Mesendoderm (in vitro differentiated cells): ENCODE measurements at regions not wholly inside any gene's neighbourhood (a gene's known extent, or its start where the extent isn't known, plus 50 kb on each side); places are given as distances from the start of the nearest gene placed in this dataset.

Experiments
- DNase-seq: peaks from one replicate; pipeline ENCODE4 v3.0.0; 2013
- H2AK5ac ChIP-seq: 2 replicates; pipeline ENCODE4 v1.6.1; 2013; ENCODE audit warnings: low read length, inconsistent platforms
- H2BK120ac ChIP-seq: 2 replicates; pipeline ENCODE4 v1.6.1; 2013; ENCODE audit warnings: low read depth, mild to moderate bottlenecking, low read length, moderate library complexity, mixed read lengths
- H2BK15ac ChIP-seq: replicated peaks from 2 replicates; pipeline ENCODE4 v1.6.1; 2013; ENCODE audit warnings: low read depth, mild to moderate bottlenecking, moderate library complexity
- H2BK5ac ChIP-seq: 2 replicates; pipeline ENCODE4 v1.6.1; 2013; ENCODE audit warnings: low read length, inconsistent platforms
- H3K18ac ChIP-seq: 2 replicates; pipeline ENCODE4 v1.6.1; 2013; ENCODE audit warnings: mild to moderate bottlenecking, low read length, mixed read lengths
- H3K23ac ChIP-seq: one replicate; pipeline ENCODE4 v1.6.1; 2013; ENCODE audit warnings: low read length
- H3K27ac ChIP-seq: 2 replicates; pipeline ENCODE4 v1.5.1; 2013; ENCODE audit warnings: low read depth, mild to moderate bottlenecking, inconsistent platforms, low read length, moderate library complexity
- H3K27me3 ChIP-seq: 2 replicates; pipeline ENCODE4 v1.6.1; 2013; ENCODE audit warnings: low read length, control low read depth, mild to moderate bottlenecking, inconsistent platforms; ENCODE audit not compliant: insufficient read depth, poor library complexity
- H3K36me3 ChIP-seq: 2 replicates; pipeline ENCODE4 v1.6.1; 2013; ENCODE audit warnings: low read length, inconsistent platforms; ENCODE audit not compliant: control insufficient read depth, insufficient read depth
- H3K4ac ChIP-seq: one replicate; pipeline ENCODE4 v1.6.1; 2013; ENCODE audit warnings: low read depth, mild to moderate bottlenecking, low read length, moderate library complexity
- H3K4me1 ChIP-seq: 2 replicates; pipeline ENCODE4 v1.6.1; 2013; ENCODE audit warnings: low read depth, low read length, inconsistent platforms; ENCODE audit not compliant: control insufficient read depth
- H3K4me2 ChIP-seq: 2 replicates; pipeline ENCODE4 v1.6.1; 2013; ENCODE audit warnings: low read length
- H3K4me3 ChIP-seq: 2 replicates; pipeline ENCODE4 v1.5.1; 2013; ENCODE audit warnings: mild to moderate bottlenecking, low read length
- H3K56ac ChIP-seq: one replicate; pipeline ENCODE4 v1.6.1; 2013; ENCODE audit warnings: low read length
- H3K79me1 ChIP-seq: 2 replicates; pipeline ENCODE4 v1.6.1; 2013; ENCODE audit warnings: low read length, inconsistent platforms
- H3K79me2 ChIP-seq: 2 replicates; pipeline ENCODE4 v1.6.1; 2013; ENCODE audit warnings: mild to moderate bottlenecking, low read length; ENCODE audit not compliant: control insufficient read depth, insufficient read depth
- H3K9ac ChIP-seq: 2 replicates; pipeline ENCODE4 v1.6.1; 2013; ENCODE audit warnings: low read length, inconsistent platforms
- H4K5ac ChIP-seq: one replicate; pipeline ENCODE4 v1.6.1; 2013; ENCODE audit warnings: low read length
- H4K8ac ChIP-seq: one replicate; pipeline ENCODE4 v1.6.1; 2013; ENCODE audit warnings: low read depth, mild to moderate bottlenecking, control low read depth, low read length, moderate library complexity
- WGBS: extraction: QIAGEN DNeasy Blood & Tissue Kit; methylation state at CpG from one replicate; pipeline ENCODE4 v1.1.7; 2013; ENCODE audit warnings: low lambda C conversion rate, missing lambda C conversion rate; ENCODE audit not compliant: insufficient coverage; ENCODE audit errors: extremely low coverage; 5-methylcytosine and 5-hydroxymethylcytosine counted together

DNA sequence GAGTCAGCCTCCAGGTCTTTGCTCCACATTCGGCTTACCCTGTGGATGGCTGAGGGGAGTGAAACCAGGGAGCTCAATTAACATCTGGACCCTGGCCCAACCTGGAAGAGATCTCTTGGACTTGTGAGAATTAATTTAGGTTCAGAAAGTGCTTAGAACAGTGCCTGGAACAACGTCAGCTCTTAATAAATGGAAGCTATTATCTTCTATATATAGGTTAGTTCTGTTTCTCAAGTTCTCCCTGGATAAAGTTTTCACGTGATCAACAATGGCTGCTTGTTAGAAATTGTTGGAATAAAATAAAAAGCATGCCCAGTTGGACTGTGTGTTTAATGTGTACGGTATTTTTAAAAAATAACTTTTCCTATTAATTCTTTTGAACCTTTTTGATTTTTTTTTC is 80.8 kb downstream of the TRIML1 start:
- H2BK5ac ChIP-seq: no peak overlapping the region
- H3K4me1 ChIP-seq: no peaks in the 10 kb centered on the region
- no peaks in the 10 kb centered on the region for H3K27me3 ChIP-seq
- H3K4me3 ChIP-seq: no peak overlapping the region
- no peaks in the 10 kb centered on the region for H3K36me3 ChIP-seq
- no peak overlapping the region for H3K27ac ChIP-seq
- H4K5ac ChIP-seq: no peak overlapping the region
- H3K79me1 ChIP-seq: no peaks in the 10 kb centered on the region
- H3K56ac ChIP-seq: no peak overlapping the region
- H2BK15ac ChIP-seq: no peak overlapping the region
- no peak overlapping the region for H3K4ac ChIP-seq
- H3K79me2 ChIP-seq: no peaks in the 10 kb centered on the region
- H2BK120ac ChIP-seq: no peak overlapping the region
- WGBS: no CpG with 5 or more reads among the region's 4 CpGs
- H3K4me2 ChIP-seq: no peak overlapping the region
- H2AK5ac ChIP-seq: no peak overlapping the region
- no peak overlapping the region for H3K18ac ChIP-seq
- no peak overlapping the region for H3K23ac ChIP-seq
- H3K9ac ChIP-seq: no peak overlapping the region
- H4K8ac ChIP-seq: no peak overlapping the region
- DNase-seq: no peak

GRCh38 chr4:188221090-188221489 is 81.8 kb downstream of the TRIML1 start:
- no CpG with 5 or more reads among the region's 2 CpGs for WGBS

GRCh38 chr4:188228279-188228678 is 89.0 kb downstream of the TRIML1 start:
- no peak for DNase-seq
- Histone ChIP-seq H2BK5ac (no peak overlapping the region), H3K79me1 (no peaks in the 10 kb centered on the region), H3K23ac (no peak overlapping the region), H3K18ac (no peak overlapping the region), H4K8ac (no peak overlapping the region), H4K5ac (no peak overlapping the region), H2BK120ac (no peak overlapping the region), H3K27ac (no peak overlapping the region), H3K79me2 (no peaks in the 10 kb centered on the region), H3K9ac (no peak overlapping the region), H2BK15ac (no peak overlapping the region), H3K27me3 (no peaks in the 10 kb centered on the region), H3K4me2 (no peak overlapping the region), H3K4ac (no peak overlapping the region), H3K56ac (no peak overlapping the region), H3K4me3 (no peak overlapping the region), H2AK5ac (no peak overlapping the region), H3K36me3 (no peaks in the 10 kb centered on the region), H3K4me1 (no peaks in the 10 kb centered on the region)
- WGBS: no CpG with 5 or more reads among the region's 1 CpG

More at GRCh38 chr4:188221090-188221489, 81.8 kb downstream of the TRIML1 start:
- H3K18ac ChIP-seq: no peak overlapping the region
- H4K8ac ChIP-seq: no peak overlapping the region
- DNase-seq: no peak
- H3K4me3 ChIP-seq: no peak overlapping the region
- no peak overlapping the region for H2BK15ac ChIP-seq
- H3K4me1 ChIP-seq: no peaks in the 10 kb centered on the region
- H3K9ac ChIP-seq: no peak overlapping the region
- no peak overlapping the region for H2AK5ac ChIP-seq
- no peak overlapping the region for H2BK120ac ChIP-seq
- H3K4ac ChIP-seq: no peak overlapping the region
- no peak overlapping the region for H4K5ac ChIP-seq
- H3K4me2 ChIP-seq: no peak overlapping the region
- H3K79me2 ChIP-seq: no peaks in the 10 kb centered on the region
- H3K27ac ChIP-seq: no peak overlapping the region
- no peak overlapping the region for H2BK5ac ChIP-seq
- no peak overlapping the region for H3K56ac ChIP-seq
- H3K79me1 ChIP-seq: no peaks in the 10 kb centered on the region
- no peaks in the 10 kb centered on the region for H3K36me3 ChIP-seq
- no peak overlapping the region for H3K23ac ChIP-seq
- no peaks in the 10 kb centered on the region for H3K27me3 ChIP-seq

DNA sequence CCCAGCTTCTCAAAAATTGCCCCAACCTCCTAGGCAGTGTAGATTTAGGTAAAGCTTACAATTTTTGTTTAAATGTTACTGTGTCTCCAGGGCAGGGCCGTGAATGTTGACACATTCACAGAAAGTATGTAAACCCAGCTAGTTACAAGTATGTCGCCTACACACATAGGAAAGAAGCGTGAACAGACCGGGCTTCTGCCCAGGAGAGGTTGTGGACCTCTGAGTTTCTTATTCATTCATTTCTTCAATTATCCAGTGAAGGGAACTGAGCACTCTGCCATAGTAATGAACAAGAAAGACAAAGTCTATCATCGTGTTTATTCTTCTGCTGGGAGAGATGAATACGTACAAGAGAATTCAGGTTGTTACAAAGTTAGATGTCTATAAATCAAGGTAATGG is 93.2 kb downstream of the TRIML1 start:
- H3K79me1 ChIP-seq: no peaks in the 10 kb centered on the region
- H2BK15ac ChIP-seq: no peak overlapping the region
- no CpG with 5 or more reads among the region's 6 CpGs for WGBS
- H3K4me2 ChIP-seq: no peak overlapping the region
- no peak overlapping the region for H3K9ac ChIP-seq
- H4K5ac ChIP-seq: no peak overlapping the region
- H3K27me3 ChIP-seq: no peaks in the 10 kb centered on the region
- H3K27ac ChIP-seq: no peak overlapping the region
- no peaks in the 10 kb centered on the region for H3K4me1 ChIP-seq
- no peak overlapping the region for H3K4ac ChIP-seq
- no peak for DNase-seq
- H3K23ac ChIP-seq: no peak overlapping the region
- H3K79me2 ChIP-seq: no peaks in the 10 kb centered on the region
- H2BK5ac ChIP-seq: no peak overlapping the region
- no peaks in the 10 kb centered on the region for H3K36me3 ChIP-seq
- no peak overlapping the region for H3K4me3 ChIP-seq
- no peak overlapping the region for H2BK120ac ChIP-seq
- no peak overlapping the region for H3K56ac ChIP-seq
- H4K8ac ChIP-seq: no peak overlapping the region
- no peak overlapping the region for H2AK5ac ChIP-seq
- H3K18ac ChIP-seq: no peak overlapping the region

GRCh38 chr4:188242041-188242440 is 102.8 kb downstream of the TRIML1 start:
- Histone ChIP-seq H3K23ac (no peak overlapping the region), H3K27me3 (no peaks in the 10 kb centered on the region), H3K4me1 (no peaks in the 10 kb centered on the region), H2BK5ac (no peak overlapping the region), H3K18ac (no peak overlapping the region), H3K36me3 (no peaks in the 10 kb centered on the region), H3K4ac (no peak overlapping the region), H3K79me1 (no peaks in the 10 kb centered on the region), H3K27ac (no peak overlapping the region), H3K4me2 (no peak overlapping the region), H3K56ac (no peak overlapping the region), H2BK15ac (no peak overlapping the region), H4K8ac (no peak overlapping the region), H3K4me3 (no peak overlapping the region), H4K5ac (no peak overlapping the region), H3K79me2 (no peaks in the 10 kb centered on the region), H2AK5ac (no peak overlapping the region), H3K9ac (no peak overlapping the region), H2BK120ac (no peak overlapping the region)
- no CpG with 5 or more reads among the region's 2 CpGs for WGBS
- DNase-seq: no peak

DNA sequence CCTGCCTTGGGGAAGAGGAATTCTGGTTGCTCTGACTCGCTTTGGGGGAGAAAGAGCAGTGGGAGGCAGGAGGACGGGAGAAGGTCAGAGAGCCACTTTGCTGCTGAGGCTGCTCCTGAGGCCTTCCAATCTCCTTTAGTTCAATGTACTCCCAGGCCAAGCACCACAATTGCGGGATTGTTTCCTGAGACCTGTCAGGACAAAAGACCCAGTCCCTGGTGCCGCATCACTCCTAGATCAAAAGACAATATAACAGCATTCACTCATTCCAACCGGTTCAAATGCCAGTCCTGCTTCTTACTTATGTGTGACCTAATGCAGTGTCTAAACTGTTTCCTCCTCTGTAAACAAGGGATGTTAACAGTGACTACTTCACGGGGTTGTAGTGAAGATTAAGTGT is 106.4 kb downstream of the TRIML1 start:
- Histone ChIP-seq H3K4me1 (no peaks in the 10 kb centered on the region), H3K79me2 (no peaks in the 10 kb centered on the region), H3K79me1 (no peaks in the 10 kb centered on the region), H2BK120ac (no peak overlapping the region), H2BK15ac (no peak overlapping the region), H3K4ac (no peak overlapping the region), H3K4me2 (no peak overlapping the region), H2BK5ac (no peak overlapping the region), H3K9ac (no peak overlapping the region), H4K8ac (no peak overlapping the region), H3K18ac (no peak overlapping the region), H3K23ac (no peak overlapping the region), H4K5ac (no peak overlapping the region), H3K27ac (no peak overlapping the region), H3K56ac (no peak overlapping the region), H3K4me3 (no peak overlapping the region), H2AK5ac (no peak overlapping the region), H3K27me3 (no peaks in the 10 kb centered on the region), H3K36me3 (no peaks in the 10 kb centered on the region)
- WGBS: no CpG with 5 or more reads among the region's 6 CpGs
- DNase-seq: no peak
